Upper lobe of right lung (tissue), 1 donor: ENCODE measurements at regions not wholly inside any gene's neighbourhood (a gene's known extent, or its start where the extent isn't known, plus 50 kb on each side); places are given as distances from the start of the nearest gene placed in this dataset.
A peak's percentile ranks its signal among the peaks of the same experiment; 100 is the strongest.

Experiments
- ATAC-seq: fragments of 200-7000 bp; cut with Tn5 transposase; one replicate; pipeline ENCODE4 v1.9.1; 2020; ENCODE audit warnings: mild to moderate bottlenecking, moderate library complexity
- DNase-seq: peaks from one replicate; pipeline ENCODE4 v3.0.0-alpha.2; 2020
- H3K27ac ChIP-seq: fragments of 200-600 bp; one replicate; pipeline ENCODE4 v1.8.0; 2022
- H3K27me3 ChIP-seq: fragments of 200-600 bp; one replicate; pipeline ENCODE4 v1.8.0; 2022; ENCODE audit warnings: mild to moderate bottlenecking
- H3K36me3 ChIP-seq: fragments of 200-600 bp; one replicate; pipeline ENCODE4 v1.8.0; 2022
- H3K4me1 ChIP-seq: fragments of 200-600 bp; one replicate; pipeline ENCODE4 v1.8.0; 2022
- H3K4me3 ChIP-seq: fragments of 200-600 bp; one replicate; pipeline ENCODE4 v1.8.0; 2022; ENCODE audit warnings: mild to moderate bottlenecking
- H3K9me3 ChIP-seq: fragments of 200-600 bp; one replicate; pipeline ENCODE4 v1.8.0; 2022
- CTCF ChIP-seq: fragments of 200-600 bp; IDR thresholded peaks from one replicate; pipeline ENCODE4 v1.8.0; 2022; ENCODE audit warnings: antibody characterized with exemption
- intact Hi-C: fragments of 100-400 bp; cut with DNase I; formaldehyde crosslinking; loops from one replicate; pipeline ENCODE4 v1.11.0; 2022
- donor health status: DM: no; HTN: yes; CAD: no; lungs with severe emphysema.

- intact Hi-C loops: no loop called here
- no peak overlapping the region for H3K4me3 ChIP-seq
- TF ChIP-seq CTCF: no peak
- H3K4me1 ChIP-seq: no peaks in the 10 kb centered on the region
- ATAC-seq (no peak), DNase-seq (peak; percentile 27)
- H3K36me3 ChIP-seq: no peaks in the 10 kb centered on the region
- no peaks in the 10 kb centered on the region for H3K9me3 ChIP-seq
- no peak overlapping the region for H3K27ac ChIP-seq
- H3K27me3 ChIP-seq: no peaks in the 10 kb centered on the region
These were observed 178.6 kb upstream of the SALL3 start for GRCh38 chr18:78801011-78801410.

GRCh38 chr18:78803104-78803503, 176.5 kb upstream of the SALL3 start:
- intact Hi-C loops: no loop called here
- ATAC-seq (no peak), DNase-seq (peak; percentile 40)
- no peaks in the 10 kb centered on the region for H3K9me3 ChIP-seq
- H3K4me1 ChIP-seq: no peaks in the 10 kb centered on the region
- no peak overlapping the region for H3K27ac ChIP-seq
- no peaks in the 10 kb centered on the region for H3K27me3 ChIP-seq
- no peak for TF ChIP-seq CTCF
- H3K36me3 ChIP-seq: no peaks in the 10 kb centered on the region
- H3K4me3 ChIP-seq: no peak overlapping the region

GRCh38 chr18:78804206-78805030, 175.2 kb upstream of the SALL3 start:
- no peaks in the 10 kb centered on the region for H3K27me3 ChIP-seq
- H3K27ac ChIP-seq: no peak overlapping the region
- no peak for TF ChIP-seq CTCF
- ATAC-seq: no peak
- H3K36me3 ChIP-seq: no peaks in the 10 kb centered on the region
- H3K4me1 ChIP-seq: no peaks in the 10 kb centered on the region
- intact Hi-C loops: no loop called here
- no peak overlapping the region for H3K4me3 ChIP-seq
- H3K9me3 ChIP-seq: no peaks in the 10 kb centered on the region
- peak; percentile 53 for DNase-seq

- peak; percentile 32 for DNase-seq
- Histone ChIP-seq H3K4me1 (no peaks in the 10 kb centered on the region), H3K27ac (no peak overlapping the region), H3K27me3 (no peaks in the 10 kb centered on the region), H3K4me3 (no peak overlapping the region), H3K9me3 (no peaks in the 10 kb centered on the region), H3K36me3 (no peaks in the 10 kb centered on the region)
- intact Hi-C loops: no loop called here
- TF ChIP-seq CTCF: no peak
- no peak for ATAC-seq
These were observed 173.8 kb upstream of the SALL3 start for GRCh38 chr18:78805840-78806239.

GRCh38 chr18:78807668-78808067, 171.9 kb upstream of the SALL3 start:
- DNase-seq: no peak
- Histone ChIP-seq H3K27ac (no peak overlapping the region), H3K36me3 (no peaks in the 10 kb centered on the region), H3K4me3 (no peak overlapping the region), H3K27me3 (no peaks in the 10 kb centered on the region), H3K9me3 (no peaks in the 10 kb centered on the region), H3K4me1 (no peaks in the 10 kb centered on the region)
- ATAC-seq: no peak
- intact Hi-C loops: no loop called here
- no peak for TF ChIP-seq CTCF
